Heart left ventricle (tissue), 13 donors: ENCODE measurements at regions not wholly inside any gene's neighbourhood (a gene's known extent, or its start where the extent isn't known, plus 50 kb on each side); places are given as distances from the start of the nearest gene placed in this dataset.

Experiments
- POLR2A ChIP-seq, 2 donors: fragments of 450-650 bp; IDR thresholded peaks; one replicate each; pipeline ENCODE4 v1.6.1; 2017; ENCODE audit warnings: antibody characterized with exemption in 2 of 2, mild to moderate bottlenecking in 2 of 2, moderate library complexity in 2 of 2
- TF ChIP-seq, protein P1 (sequence below), 12 donors: fragments of 200-600 bp; sonication (generic) in 4 of 12; IDR thresholded peaks; one replicate each; pipeline versions ENCODE4 v1.5.0 to v1.8.0; 2018 to 2022; ENCODE audit warnings: antibody characterized with exemption in 12 of 12, mild to moderate bottlenecking in 5 of 12
- donor health status: ischemic (EF 13 %, LVEDD 7.1; RV severe dilation, severe dysfunction).
- donor health status: DM: no; HTN: yes; CAD: no.
- donor health status: DM: no; HTN: no; CAD: no.
- donor health status: ischemic (EF 25% LVEDD 6.9; RV normal size, moderate dysfunction).
- donor health status: ischemic (EF 25% LVEDD 5.7; RV mildly dilated, moderate dysfunction).
- donor health status: ischemic (EF 35%, LVEDD 5.7; RV mildly dilated, moderate dysfunction).
- donor health status: nonischemic (EF 11% LVEDD 7.7; RV severe dilation, severe dysfunction).
- donor health status: DM: yes; HTN: yes; CAD: no.
- donor health status: PGD.
- donor health status: ischemic (EF 29% LVEDD 5.4; RV normal size, mild dysfunction).
- donor health status: nonischemic (EF 23%, LVEDD 6.1; RV moderate dilation, normal function).

- TF ChIP-seq, protein P1, sequence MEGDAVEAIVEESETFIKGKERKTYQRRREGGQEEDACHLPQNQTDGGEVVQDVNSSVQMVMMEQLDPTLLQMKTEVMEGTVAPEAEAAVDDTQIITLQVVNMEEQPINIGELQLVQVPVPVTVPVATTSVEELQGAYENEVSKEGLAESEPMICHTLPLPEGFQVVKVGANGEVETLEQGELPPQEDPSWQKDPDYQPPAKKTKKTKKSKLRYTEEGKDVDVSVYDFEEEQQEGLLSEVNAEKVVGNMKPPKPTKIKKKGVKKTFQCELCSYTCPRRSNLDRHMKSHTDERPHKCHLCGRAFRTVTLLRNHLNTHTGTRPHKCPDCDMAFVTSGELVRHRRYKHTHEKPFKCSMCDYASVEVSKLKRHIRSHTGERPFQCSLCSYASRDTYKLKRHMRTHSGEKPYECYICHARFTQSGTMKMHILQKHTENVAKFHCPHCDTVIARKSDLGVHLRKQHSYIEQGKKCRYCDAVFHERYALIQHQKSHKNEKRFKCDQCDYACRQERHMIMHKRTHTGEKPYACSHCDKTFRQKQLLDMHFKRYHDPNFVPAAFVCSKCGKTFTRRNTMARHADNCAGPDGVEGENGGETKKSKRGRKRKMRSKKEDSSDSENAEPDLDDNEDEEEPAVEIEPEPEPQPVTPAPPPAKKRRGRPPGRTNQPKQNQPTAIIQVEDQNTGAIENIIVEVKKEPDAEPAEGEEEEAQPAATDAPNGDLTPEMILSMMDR (IDR thresholded peaks at IDR 0.05) = no peak
- TF ChIP-seq POLR2A (IDR thresholded peaks at IDR 0.05) = no peak
Observed at GRCh38 chr7:66558201-66558641, 70.5 kb upstream of the KCTD7 start.
